ENCODE measurements at regions not wholly inside any gene's neighbourhood (a gene's known extent, or its start where the extent isn't known, plus 50 kb on each side); places are given as distances from the start of the nearest gene placed in this dataset.

- no peaks in the 10 kb centered on the region for H3K9me2 ChIP-seq (ENCODE audit: low read depth, low read length)
- no peak for TF ChIP-seq EZH2 (IDR thresholded peaks at IDR 0.05; ENCODE audit: borderline replicate concordance, low read length)
- no peak for TF ChIP-seq CTCF (IDR thresholded peaks at IDR 0.05; ENCODE audit: low read length)
These were observed 211.9 kb upstream of the CHRM2 start for GRCh38 chr7:136656516-136656915.

GRCh38 chr7:136655414-136655813, 213.0 kb upstream of the CHRM2 start:
- no peak overlapping the region for H2AFZ ChIP-seq (ENCODE audit: low read length)
- no peak overlapping the region for H3K27ac ChIP-seq (ENCODE audit: low read depth, low read length, poor library complexity, severe bottlenecking)
- H3K4me3 ChIP-seq (ENCODE audit: low read depth, low read length, poor library complexity, severe bottlenecking): no peak overlapping the region
- H3K9ac ChIP-seq (ENCODE audit: low read length): no peak overlapping the region
- no peaks in the 10 kb centered on the region for H3K9me2 ChIP-seq (ENCODE audit: low read depth, low read length)
- H3K36me3 ChIP-seq (ENCODE audit: insufficient read depth, low read length): no peaks in the 10 kb centered on the region
- H3K4me2 ChIP-seq (ENCODE audit: low read length): no peak overlapping the region
- H3F3A ChIP-seq (ENCODE audit: insufficient read depth, low read length): no peaks in the 10 kb centered on the region
- TF ChIP-seq CTCF (IDR thresholded peaks at IDR 0.05; ENCODE audit: low read length): no peak
- no peak for TF ChIP-seq EZH2 (IDR thresholded peaks at IDR 0.05; ENCODE audit: borderline replicate concordance, low read length)
- no peaks in the 10 kb centered on the region for H3K9me3 ChIP-seq (ENCODE audit: low read length)
- H3K27me3 ChIP-seq (ENCODE audit: insufficient read depth, low read length): no peaks in the 10 kb centered on the region
- H4K20me1 ChIP-seq (ENCODE audit: insufficient read depth, low read length): no peaks in the 10 kb centered on the region
- no peaks in the 10 kb centered on the region for H3K4me1 ChIP-seq (ENCODE audit: insufficient read depth, low read length, severe bottlenecking)
- H3K79me2 ChIP-seq (ENCODE audit: insufficient read depth, low read length): no peaks in the 10 kb centered on the region

More at GRCh38 chr7:136656516-136656915, 211.9 kb upstream of the CHRM2 start:
- no peaks in the 10 kb centered on the region for H3K36me3 ChIP-seq (ENCODE audit: insufficient read depth, low read length)
- H3K9ac ChIP-seq (ENCODE audit: low read length): no peak overlapping the region
- H3K27me3 ChIP-seq (ENCODE audit: insufficient read depth, low read length): no peaks in the 10 kb centered on the region
- H3K9me3 ChIP-seq (ENCODE audit: low read length): no peaks in the 10 kb centered on the region
- H3F3A ChIP-seq (ENCODE audit: insufficient read depth, low read length): no peaks in the 10 kb centered on the region
- H3K27ac ChIP-seq (ENCODE audit: low read depth, low read length, poor library complexity, severe bottlenecking): no peak overlapping the region
- H3K4me2 ChIP-seq (ENCODE audit: low read length): no peak overlapping the region
- H3K79me2 ChIP-seq (ENCODE audit: insufficient read depth, low read length): no peaks in the 10 kb centered on the region
- no peak overlapping the region for H3K4me3 ChIP-seq (ENCODE audit: low read depth, low read length, poor library complexity, severe bottlenecking)
- no peaks in the 10 kb centered on the region for H4K20me1 ChIP-seq (ENCODE audit: insufficient read depth, low read length)
- H2AFZ ChIP-seq (ENCODE audit: low read length): no peak overlapping the region
- H3K4me1 ChIP-seq (ENCODE audit: insufficient read depth, low read length, severe bottlenecking): no peaks in the 10 kb centered on the region

- TF ChIP-seq CTCF (IDR thresholded peaks at IDR 0.05; ENCODE audit: low read length) (no peak), EZH2 (IDR thresholded peaks at IDR 0.05; ENCODE audit: borderline replicate concordance, low read length) (no peak)
- H3K9me3 ChIP-seq (ENCODE audit: low read length): no peaks in the 10 kb centered on the region
- no peaks in the 10 kb centered on the region for H3K79me2 ChIP-seq (ENCODE audit: insufficient read depth, low read length)
- H4K20me1 ChIP-seq (ENCODE audit: insufficient read depth, low read length): no peaks in the 10 kb centered on the region
- no peak overlapping the region for H3K4me3 ChIP-seq (ENCODE audit: low read depth, low read length, poor library complexity, severe bottlenecking)
- no peaks in the 10 kb centered on the region for H3K4me1 ChIP-seq (ENCODE audit: insufficient read depth, low read length, severe bottlenecking)
- no peaks in the 10 kb centered on the region for H3K27me3 ChIP-seq (ENCODE audit: insufficient read depth, low read length)
- no peaks in the 10 kb centered on the region for H3K9me2 ChIP-seq (ENCODE audit: low read depth, low read length)
- H3K4me2 ChIP-seq (ENCODE audit: low read length): no peak overlapping the region
- H3K27ac ChIP-seq (ENCODE audit: low read depth, low read length, poor library complexity, severe bottlenecking): no peak overlapping the region
- H3F3A ChIP-seq (ENCODE audit: insufficient read depth, low read length): no peaks in the 10 kb centered on the region
- H3K9ac ChIP-seq (ENCODE audit: low read length): no peak overlapping the region
- no peak overlapping the region for H2AFZ ChIP-seq (ENCODE audit: low read length)
- H3K36me3 ChIP-seq (ENCODE audit: insufficient read depth, low read length): no peaks in the 10 kb centered on the region
These were observed 214.0 kb upstream of the CHRM2 start for GRCh38 chr7:136654406-136654805.

All from OCI-LY1 (cell line).